Pancreas (tissue), 10 donors: ENCODE measurements at regions not wholly inside any gene's neighbourhood (a gene's known extent, or its start where the extent isn't known, plus 50 kb on each side); places are given as distances from the start of the nearest gene placed in this dataset.
A peak's percentile ranks its signal among the peaks of the same experiment; 100 is the strongest.

ENCODE experiments used
- ATAC-seq, 4 donors: fragments of 200-7000 bp; cut with Tn5 transposase; one replicate each; pipeline versions ENCODE4 v1.8.0 to v1.9.1; 2020; ENCODE audit warnings: mild to moderate bottlenecking in 4 of 4, moderate library complexity in 4 of 4
- DNase-seq, 6 donors: peaks; one replicate each; pipeline ENCODE4 v3.0.0-alpha.2; 2020
- FAIRE-seq: peaks from 2 replicates; lab custom pipeline; 2012; peaks lifted over from hg19 to GRCh38; lab: Jason Lieb, UNC
- H3K27ac ChIP-seq, 4 donors: fragments of 200-600 bp; sonication (generic); 1 replicate in 3 of 4; 2 replicates in 1 of 4; pipeline versions ENCODE4 v1.5.0 to v1.8.0; 2020
- H3K27me3 ChIP-seq, 4 donors: fragments of 200-600 bp; one replicate each; pipeline ENCODE4 v1.8.0; 2021
- H3K36me3 ChIP-seq, 3 donors: fragments of 200-600 bp; sonication (generic) in 1 of 3; one replicate each; pipeline versions ENCODE4 v1.5.0 to v1.8.0; 2020 to 2021
- H3K4me1 ChIP-seq, 3 donors: fragments of 200-600 bp; one replicate each; pipeline ENCODE4 v1.8.0; 2021
- H3K4me3 ChIP-seq, 4 donors: fragments of 200-600 bp; sonication (generic) in 2 of 4; one replicate each; pipeline versions ENCODE4 v1.5.0 to v1.8.0; 2020 to 2021
- H3K9me3 ChIP-seq, 4 donors: fragments of 200-600 bp; one replicate each; pipeline ENCODE4 v1.8.0; 2021
- WGBS, 2 donors: extraction: QIAGEN DNeasy Blood & Tissue Kit; methylation state at CpG; one replicate each; pipeline ENCODE4 v1.1.7; 2013; 5-methylcytosine and 5-hydroxymethylcytosine counted together
- intact Hi-C, 3 donors: fragments of 100-400 bp; cut with DNase I; formaldehyde crosslinking; loops; one replicate each; pipeline versions ENCODE4 v1.11.1 to v1.14.2; 2022
- TF ChIP-seq, protein P1 (sequence below), 4 donors: fragments of 200-600 bp; sonication (generic) in 3 of 4; IDR thresholded peaks; one replicate each; pipeline versions ENCODE4 v1.5.0 to v1.8.0; 2021; ENCODE audit warnings: antibody characterized with exemption in 4 of 4
- donor health status: healthy with polysubstance abuse.
- donor health status: DM: no; HTN: no; CAD: no; lungs with moderate emphysema.
- donor health status: DM: no; HTN: no; CAD: no.
- donor health status: control.
- donor health status: control.
- donor health status: Bipolar disorder and iron deficiency.
- donor health status: DM: yes; HTN: yes; CAD: no.
- donor health status: DM: no; HTN: no; CAD: no.
- donor health status: DM: no; HTN: no; CAD: no.
- donor health status: DM: yes; HTN: yes; CAD: no.

GRCh38 chr14:59038746-59039145 is 149.7 kb upstream of the DAAM1 start:
- WGBS, 2 donors, result 89 to 93% methylated on average over 4 of the region's 4 CpGs
- FAIRE-seq (no peak), ATAC-seq (no peak), DNase-seq (no peak)
- Histone ChIP-seq H3K36me3 (no peaks in the 10 kb centered on the region), H3K27ac (no peak overlapping the region), H3K27me3 (no peaks in the 10 kb centered on the region), H3K4me3 (no peak overlapping the region), H3K9me3 (no peaks in the 10 kb centered on the region), H3K4me1 (no peaks in the 10 kb centered on the region)
- intact Hi-C loops, result no loop called here
- TF ChIP-seq, protein P1, sequence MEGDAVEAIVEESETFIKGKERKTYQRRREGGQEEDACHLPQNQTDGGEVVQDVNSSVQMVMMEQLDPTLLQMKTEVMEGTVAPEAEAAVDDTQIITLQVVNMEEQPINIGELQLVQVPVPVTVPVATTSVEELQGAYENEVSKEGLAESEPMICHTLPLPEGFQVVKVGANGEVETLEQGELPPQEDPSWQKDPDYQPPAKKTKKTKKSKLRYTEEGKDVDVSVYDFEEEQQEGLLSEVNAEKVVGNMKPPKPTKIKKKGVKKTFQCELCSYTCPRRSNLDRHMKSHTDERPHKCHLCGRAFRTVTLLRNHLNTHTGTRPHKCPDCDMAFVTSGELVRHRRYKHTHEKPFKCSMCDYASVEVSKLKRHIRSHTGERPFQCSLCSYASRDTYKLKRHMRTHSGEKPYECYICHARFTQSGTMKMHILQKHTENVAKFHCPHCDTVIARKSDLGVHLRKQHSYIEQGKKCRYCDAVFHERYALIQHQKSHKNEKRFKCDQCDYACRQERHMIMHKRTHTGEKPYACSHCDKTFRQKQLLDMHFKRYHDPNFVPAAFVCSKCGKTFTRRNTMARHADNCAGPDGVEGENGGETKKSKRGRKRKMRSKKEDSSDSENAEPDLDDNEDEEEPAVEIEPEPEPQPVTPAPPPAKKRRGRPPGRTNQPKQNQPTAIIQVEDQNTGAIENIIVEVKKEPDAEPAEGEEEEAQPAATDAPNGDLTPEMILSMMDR (IDR thresholded peaks at IDR 0.05), result no peak

GRCh38 chr14:59041308-59041707 is 147.2 kb upstream of the DAAM1 start:
- no peaks in the 10 kb centered on the region for H3K36me3 ChIP-seq
- H3K4me3 ChIP-seq, result no peak overlapping the region
- intact Hi-C loops, result no loop called here
- no peaks in the 10 kb centered on the region for H3K27me3 ChIP-seq
- H3K4me1 ChIP-seq, result no peaks in the 10 kb centered on the region
- peak; percentile 66 for FAIRE-seq
- no peak for DNase-seq
- TF ChIP-seq, protein P1 (IDR thresholded peaks at IDR 0.05), result no peak
- ATAC-seq, result no peak
- no peak overlapping the region for H3K27ac ChIP-seq
- WGBS, 2 donors, result 85 to 94% methylated on average over 3 of the region's 3 CpGs
- H3K9me3 ChIP-seq, result no peaks in the 10 kb centered on the region

DNA sequence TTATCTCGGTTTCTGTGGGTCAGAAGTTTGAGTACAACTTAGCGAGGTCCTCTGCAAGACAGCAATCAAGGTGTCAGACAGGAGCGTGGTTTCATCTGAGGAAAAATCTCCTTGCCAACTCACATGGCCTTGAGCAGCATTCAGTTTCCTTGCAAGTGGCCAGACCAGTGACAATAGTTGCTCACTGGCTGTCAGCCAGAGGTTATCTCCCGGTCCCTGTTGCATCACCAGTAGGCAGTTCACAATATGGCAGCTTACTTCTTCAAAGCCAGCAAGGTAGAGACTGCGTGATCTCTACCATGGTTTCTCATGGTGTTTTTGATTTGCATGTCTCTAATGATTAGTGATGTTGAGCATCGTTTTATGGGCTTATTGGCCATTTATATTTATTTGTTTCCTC is 143.8 kb upstream of the DAAM1 start:
- no peak overlapping the region for H3K4me3 ChIP-seq
- no peak for FAIRE-seq
- no peak for DNase-seq
- no peak overlapping the region for H3K27ac ChIP-seq
- H3K9me3 ChIP-seq, result no peaks in the 10 kb centered on the region
- WGBS, 2 donors, result 67 to 72% methylated on average over 6 of the region's 6 CpGs
- H3K36me3 ChIP-seq, result no peaks in the 10 kb centered on the region
- no peak for ATAC-seq
- H3K4me1 ChIP-seq, result no peaks in the 10 kb centered on the region
- H3K27me3 ChIP-seq, result no peaks in the 10 kb centered on the region
- TF ChIP-seq, protein P1 (IDR thresholded peaks at IDR 0.05), result no peak
- intact Hi-C loops, result no loop called here

GRCh38 chr14:59046746-59047145 is 141.7 kb upstream of the DAAM1 start:
- intact Hi-C loops, result no loop called here
- TF ChIP-seq, protein P1 (IDR thresholded peaks at IDR 0.05), result no peak
- H3K36me3 ChIP-seq, result no peaks in the 10 kb centered on the region
- WGBS, 2 donors, result 60 to 66% methylated on average over 2 of the region's 2 CpGs
- no peak overlapping the region for H3K27ac ChIP-seq
- no peaks in the 10 kb centered on the region for H3K27me3 ChIP-seq
- ATAC-seq (no peak), DNase-seq (no peak), FAIRE-seq (no peak)
- no peaks in the 10 kb centered on the region for H3K4me1 ChIP-seq
- H3K9me3 ChIP-seq, result no peaks in the 10 kb centered on the region
- H3K4me3 ChIP-seq, result no peak overlapping the region

DNA sequence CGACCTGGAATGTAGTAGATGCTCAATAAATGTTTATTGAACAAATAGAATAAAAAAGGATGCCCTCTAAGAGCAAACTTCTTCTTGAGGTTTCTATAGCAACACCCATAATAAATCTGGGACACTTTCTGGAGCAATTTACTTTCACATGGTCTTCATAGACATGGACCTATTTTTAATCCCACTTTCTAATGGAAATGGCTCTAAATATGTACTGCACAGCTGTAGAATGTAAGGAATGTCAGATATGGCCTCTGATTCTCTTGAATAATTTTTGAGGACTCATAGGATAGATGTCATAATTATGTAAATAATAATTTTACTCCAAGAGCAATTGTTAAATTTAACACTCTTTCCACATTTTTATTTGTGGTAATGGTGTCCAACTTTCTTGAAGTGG is 133.5 kb upstream of the DAAM1 start:
- H3K4me1 ChIP-seq, result no peaks in the 10 kb centered on the region
- H3K36me3 ChIP-seq, result no peaks in the 10 kb centered on the region
- no peak for ATAC-seq
- H3K27me3 ChIP-seq, result no peaks in the 10 kb centered on the region
- intact Hi-C loops, result loop anchor here in 2 of 3 donors (10.0 kb wide), 1 partner anchor 550 kb away; no protein-coding TSS in a partner anchor
- no peak overlapping the region for H3K4me3 ChIP-seq
- 24 to 32% methylated on average over 1 of the region's 1 CpG for WGBS, 2 donors
- TF ChIP-seq, protein P1 (IDR thresholded peaks at IDR 0.05), result no peak
- FAIRE-seq, result no peak
- no peak overlapping the region for H3K27ac ChIP-seq
- DNase-seq, result no peak
- no peaks in the 10 kb centered on the region for H3K9me3 ChIP-seq
